ENCODE measurements at regions not wholly inside any gene's neighbourhood (a gene's known extent, or its start where the extent isn't known, plus 50 kb on each side); places are given as distances from the start of the nearest gene placed in this dataset.

GRCh38 chr3:81033185-81033584 lies 728.3 kb downstream of the GBE1 start:
- Histone ChIP-seq H3K36me3 (no peaks in the 10 kb centered on the region), H3K4me3 (no peak overlapping the region), H3K27ac (no peak overlapping the region), H3K9me3 (no peaks in the 10 kb centered on the region), H3K27me3 (replicated peaks; ENCODE audit: insufficient read depth) (no peaks in the 10 kb centered on the region), H3K4me1 (replicated peaks) (no peaks in the 10 kb centered on the region)
- WGBS, result 85% methylated on average over 2 of the region's 2 CpGs
- intact Hi-C loops (cut with DNase I), result no loop called here
- DNase-seq (ENCODE audit: low spot score), result no peak
- TF ChIP-seq POLR2A (IDR thresholded peaks at IDR 0.05), result no peak
- TF ChIP-seq POLR2AphosphoS5 (IDR thresholded peaks at IDR 0.05), result no peak
- no peak for TF ChIP-seq CTCF (IDR thresholded peaks at IDR 0.05)

- no peak for DNase-seq (ENCODE audit: low spot score)
- no peak overlapping the region for H3K4me3 ChIP-seq
- intact Hi-C loops (cut with DNase I), result no loop called here
- WGBS, result 52% methylated on average over 2 of the region's 2 CpGs
- H3K27ac ChIP-seq, result no peak overlapping the region
- TF ChIP-seq POLR2A (IDR thresholded peaks at IDR 0.05) (no peak), CTCF (IDR thresholded peaks at IDR 0.05) (no peak), POLR2AphosphoS5 (IDR thresholded peaks at IDR 0.05) (no peak)
- H3K4me1 ChIP-seq (replicated peaks), result no peaks in the 10 kb centered on the region
- H3K9me3 ChIP-seq, result no peaks in the 10 kb centered on the region
- no peaks in the 10 kb centered on the region for H3K27me3 ChIP-seq (replicated peaks; ENCODE audit: insufficient read depth)
- H3K36me3 ChIP-seq, result no peaks in the 10 kb centered on the region
These were observed 731.6 kb downstream of the GBE1 start for GRCh38 chr3:81029861-81030260.

- Histone ChIP-seq H3K4me1 (replicated peaks) (no peaks in the 10 kb centered on the region), H3K4me3 (no peak overlapping the region), H3K27ac (no peak overlapping the region), H3K36me3 (no peaks in the 10 kb centered on the region), H3K27me3 (replicated peaks; ENCODE audit: insufficient read depth) (no peaks in the 10 kb centered on the region), H3K9me3 (no peaks in the 10 kb centered on the region)
- intact Hi-C loops (cut with DNase I), result no loop called here
- TF ChIP-seq CTCF (IDR thresholded peaks at IDR 0.05) (no peak), POLR2AphosphoS5 (IDR thresholded peaks at IDR 0.05) (no peak), POLR2A (IDR thresholded peaks at IDR 0.05) (no peak)
- no peak for DNase-seq (ENCODE audit: low spot score)
- 100% methylated on average over 1 of the region's 1 CpG for WGBS
These were observed 734.1 kb downstream of the GBE1 start for GRCh38 chr3:81027344-81027743.

GRCh38 chr3:81024560-81024959 lies 736.9 kb downstream of the GBE1 start:
- DNase-seq (ENCODE audit: low spot score), result no peak
- H3K9me3 ChIP-seq, result no peaks in the 10 kb centered on the region
- H3K27me3 ChIP-seq (replicated peaks; ENCODE audit: insufficient read depth), result no peaks in the 10 kb centered on the region
- WGBS, result 86% methylated on average over 7 of the region's 7 CpGs
- no peaks in the 10 kb centered on the region for H3K36me3 ChIP-seq
- no peak for TF ChIP-seq CTCF (IDR thresholded peaks at IDR 0.05)
- TF ChIP-seq POLR2A (IDR thresholded peaks at IDR 0.05), result no peak
- TF ChIP-seq POLR2AphosphoS5 (IDR thresholded peaks at IDR 0.05), result no peak
- H3K4me1 ChIP-seq (replicated peaks), result no peaks in the 10 kb centered on the region
- intact Hi-C loops (cut with DNase I), result no loop called here
- no peak overlapping the region for H3K4me3 ChIP-seq
- H3K27ac ChIP-seq, result no peak overlapping the region

GRCh38 chr3:81022339-81022738 lies 739.1 kb downstream of the GBE1 start:
- Histone ChIP-seq H3K27me3 (replicated peaks; ENCODE audit: insufficient read depth) (no peaks in the 10 kb centered on the region), H3K4me1 (replicated peaks) (no peaks in the 10 kb centered on the region), H3K4me3 (no peak overlapping the region), H3K27ac (no peak overlapping the region), H3K9me3 (no peaks in the 10 kb centered on the region), H3K36me3 (no peaks in the 10 kb centered on the region)
- DNase-seq (ENCODE audit: low spot score), result no peak
- 63% methylated on average over 3 of the region's 3 CpGs for WGBS
- no peak for TF ChIP-seq POLR2AphosphoS5 (IDR thresholded peaks at IDR 0.05)
- TF ChIP-seq CTCF (IDR thresholded peaks at IDR 0.05), result no peak
- TF ChIP-seq POLR2A (IDR thresholded peaks at IDR 0.05), result no peak
- intact Hi-C loops (cut with DNase I), result no loop called here

All from prostate gland (tissue), 2 donors.